ENCODE measurements at regions not wholly inside any gene's neighbourhood (a gene's known extent, or its start where the extent isn't known, plus 50 kb on each side); places are given as distances from the start of the nearest gene placed in this dataset.

DNA sequence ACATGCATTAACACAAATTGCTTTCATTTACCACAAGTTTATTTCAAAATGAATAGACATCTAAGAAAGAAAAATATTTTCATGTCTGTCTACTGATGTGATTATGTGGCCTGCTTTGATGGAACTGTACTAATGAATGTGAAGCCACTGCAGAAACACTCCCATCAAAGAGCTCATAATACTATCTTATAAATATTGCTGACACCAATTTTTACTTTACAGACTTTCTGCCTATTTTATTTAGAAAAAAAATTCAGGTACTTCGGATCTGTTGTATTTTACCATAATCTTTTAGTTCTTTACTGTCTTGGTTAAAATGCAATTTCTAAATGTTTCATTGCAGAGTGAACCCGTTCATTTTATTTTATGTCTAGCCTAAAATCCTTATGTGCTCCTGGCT, 281.9 kb downstream of the ICE1 start:
- TF ChIP-seq POLR2A (IDR thresholded peaks at IDR 0.05; ENCODE audit: low read depth, low read length): no peak
- no peak for TF ChIP-seq FOS (IDR thresholded peaks at IDR 0.05; ENCODE audit: borderline replicate concordance, insufficient read depth, low read length)
- no peak for TF ChIP-seq CTCF (IDR thresholded peaks at IDR 0.05; ENCODE audit: extremely low read depth in 1 of 2, insufficient read depth in 1 of 2, low read depth in 1 of 2, low read length in 2 of 2)
- TF ChIP-seq EZH2 (IDR thresholded peaks at IDR 0.05; ENCODE audit: borderline replicate concordance, low read depth, low read length, severe bottlenecking): no peak
- TF ChIP-seq MYC (IDR thresholded peaks at IDR 0.05; ENCODE audit: low read depth, low read length): no peak
- TF ChIP-seq POLR2AphosphoS5 (IDR thresholded peaks at IDR 0.05; ENCODE audit: insufficient read depth, low read depth, low read length): no peak
- no peak for TF ChIP-seq JUN (IDR thresholded peaks at IDR 0.05; ENCODE audit: borderline replicate concordance, insufficient read depth, insufficient read length, low read depth)
